NOMO-1 treated with dmso at 0.1 percent for 144 hours (cell line): ENCODE measurements at regions not wholly inside any gene's neighbourhood (a gene's known extent, or its start where the extent isn't known, plus 50 kb on each side); places are given as distances from the start of the nearest gene placed in this dataset.
A peak's percentile ranks its signal among the peaks of the same experiment; 100 is the strongest.

Source experiments
- DNase-seq: peaks from one replicate; lab custom pipeline; 2025; ENCODE audit not compliant: unreplicated experiment; lab: John Stamatoyannopoulos, UW

DNA sequence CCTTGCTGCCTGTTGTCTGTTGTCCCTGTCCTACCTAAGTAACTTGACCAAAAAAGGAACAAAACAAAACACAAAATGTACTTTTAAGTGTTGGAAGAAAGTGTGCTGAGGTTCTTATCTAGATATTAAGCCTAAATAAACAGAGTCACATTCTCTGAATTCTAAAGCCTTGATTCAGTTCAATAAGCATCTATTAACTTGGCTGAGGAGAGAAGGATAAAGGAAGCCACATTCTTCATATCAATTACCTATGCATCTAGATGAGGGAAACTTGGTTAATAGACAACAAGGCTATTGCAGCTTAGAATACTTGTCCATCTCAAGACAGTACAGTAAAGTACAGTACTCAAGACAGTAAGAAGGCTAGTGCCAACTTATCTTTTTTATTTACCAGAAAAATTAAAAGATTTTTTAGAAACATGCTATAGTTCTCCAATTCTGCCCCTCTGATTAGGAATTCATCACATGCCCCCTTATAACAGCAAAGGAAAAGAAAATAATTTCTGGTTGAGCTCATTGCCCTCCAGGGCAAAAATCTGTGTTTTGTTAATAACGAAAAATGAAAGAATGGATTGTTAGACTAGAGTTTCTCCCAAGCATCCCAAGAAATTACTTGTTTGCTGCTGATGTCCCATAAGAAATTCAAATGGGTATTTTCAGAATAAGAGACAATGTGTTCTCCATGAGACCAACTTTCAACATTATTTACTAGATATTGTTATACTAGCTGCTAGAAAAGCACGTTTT lies 546.5 kb upstream of the SEMA3D start:
- no peak for DNase-seq

GRCh38 chr7:85730012-85730411 lies 543.2 kb upstream of the SEMA3D start:
- DNase-seq = no peak

GRCh38 chr7:85725026-85725425 lies 538.2 kb upstream of the SEMA3D start:
- no peak for DNase-seq

- DNase-seq = peak; percentile 81
Observed at GRCh38 chr7:85719981-85720953, 533.4 kb upstream of the SEMA3D start.

DNA sequence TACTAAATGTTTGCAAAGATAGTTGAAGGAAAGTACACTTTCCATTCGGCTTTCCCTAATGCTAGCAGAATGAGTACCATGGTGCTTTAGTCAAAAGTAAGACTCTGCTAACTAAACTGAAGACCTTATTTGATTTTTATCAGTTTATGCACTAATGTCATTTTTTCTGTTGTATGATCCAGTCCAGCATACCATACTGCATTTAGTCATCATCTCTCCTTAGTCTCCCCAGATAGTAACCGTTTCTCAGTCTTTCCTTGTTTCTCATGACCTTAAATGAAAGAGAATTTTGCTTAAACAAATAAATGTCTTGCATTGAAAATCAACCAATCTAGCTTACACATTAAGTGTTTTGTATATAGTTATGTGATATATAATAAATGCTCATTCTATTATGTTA lies 529.5 kb upstream of the SEMA3D start:
- no peak for DNase-seq

- no peak for DNase-seq
Observed at GRCh38 chr7:85714951-85715350, 528.1 kb upstream of the SEMA3D start.

DNA sequence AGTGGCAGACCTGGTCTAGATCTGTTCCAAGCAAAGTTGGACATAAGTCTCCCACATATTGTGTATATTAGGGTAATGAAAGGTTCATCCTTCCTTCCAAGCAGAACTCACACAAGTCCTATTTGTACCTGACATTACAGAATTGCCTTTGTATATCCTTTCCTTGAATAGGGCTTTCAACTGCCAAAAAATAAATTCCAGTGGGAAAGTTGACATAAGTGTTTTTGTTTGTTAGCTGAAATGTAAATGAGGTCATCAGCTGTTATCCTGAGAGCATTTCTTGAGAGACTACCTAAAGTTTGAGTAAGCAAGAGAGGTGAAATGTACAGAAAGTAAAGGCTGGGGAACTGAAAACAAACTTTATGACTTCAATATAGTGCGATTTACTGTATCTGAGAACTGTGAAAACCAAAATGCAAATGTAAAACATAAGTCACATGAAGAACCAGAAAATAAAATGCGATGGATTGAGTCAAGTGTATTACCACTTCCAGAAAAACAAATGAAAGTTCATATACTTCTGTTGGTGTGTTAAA lies 527.3 kb upstream of the SEMA3D start:
- no peak for DNase-seq

DNA sequence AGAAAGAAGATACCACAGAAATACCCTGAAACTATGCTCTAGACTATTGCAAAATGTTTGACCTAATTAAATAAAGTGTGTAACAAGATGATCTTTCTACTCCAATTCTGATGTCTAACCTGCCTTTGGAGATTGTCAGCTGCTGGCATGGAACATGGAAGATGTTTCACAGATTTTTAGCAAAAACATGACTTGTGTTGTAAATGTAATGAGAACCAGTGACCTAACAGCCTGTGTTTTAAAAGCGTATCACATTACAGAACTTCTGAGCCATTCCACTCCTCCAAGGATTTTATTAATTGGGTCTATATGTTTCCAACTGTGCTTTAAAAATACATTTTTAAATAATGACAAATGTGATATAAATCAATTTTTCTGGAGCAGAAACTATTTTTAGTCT lies 526.3 kb upstream of the SEMA3D start:
- no peak for DNase-seq

DNA sequence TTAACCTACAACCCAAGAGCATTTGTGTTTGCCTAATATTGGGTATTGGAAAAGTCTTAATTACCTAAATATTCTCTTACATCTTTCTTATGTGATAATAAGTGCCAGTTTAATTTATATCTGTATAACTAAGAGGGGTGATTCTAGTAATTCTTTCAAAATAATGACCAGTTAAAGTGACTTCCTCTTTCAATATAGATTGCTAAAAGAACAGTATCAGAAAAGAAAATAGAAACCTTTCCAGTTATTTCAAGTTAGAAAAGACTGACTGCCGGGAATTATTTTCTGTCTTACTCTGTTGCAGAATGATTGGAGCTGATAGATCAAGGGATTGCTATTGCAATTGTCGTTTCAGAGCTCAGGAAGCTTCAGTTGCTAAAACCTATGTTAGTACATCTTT lies 525.0 kb upstream of the SEMA3D start:
- DNase-seq = no peak

- no peak for DNase-seq
Observed at GRCh38 chr7:85710960-85711359, 524.1 kb upstream of the SEMA3D start.

- DNase-seq = peak; percentile 44
Observed at GRCh38 chr7:85708221-85708620, 521.4 kb upstream of the SEMA3D start.

GRCh38 chr7:85705076-85705475 lies 518.2 kb upstream of the SEMA3D start:
- no peak for DNase-seq

GRCh38 chr7:85703251-85704010 lies 516.6 kb upstream of the SEMA3D start:
- DNase-seq = no peak

DNA sequence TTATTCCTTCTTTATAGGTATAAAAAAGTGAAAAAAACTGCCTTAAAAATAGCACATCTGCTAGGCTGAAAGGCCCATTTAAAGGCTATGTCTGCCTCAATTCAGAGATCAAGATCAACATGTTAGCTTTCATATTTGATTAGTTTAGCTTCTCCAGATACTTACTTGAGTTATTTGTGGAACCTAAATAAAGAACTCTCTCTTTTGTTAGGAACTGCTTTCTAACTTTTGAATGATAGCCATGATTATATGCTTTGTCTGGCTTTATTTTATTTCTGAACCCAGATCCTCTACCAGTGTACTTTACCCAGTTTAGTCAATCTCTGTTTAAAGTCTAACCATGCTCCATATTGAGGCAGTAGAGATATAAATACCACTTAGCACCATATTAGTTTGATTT lies 515.5 kb upstream of the SEMA3D start:
- DNase-seq = no peak

DNA sequence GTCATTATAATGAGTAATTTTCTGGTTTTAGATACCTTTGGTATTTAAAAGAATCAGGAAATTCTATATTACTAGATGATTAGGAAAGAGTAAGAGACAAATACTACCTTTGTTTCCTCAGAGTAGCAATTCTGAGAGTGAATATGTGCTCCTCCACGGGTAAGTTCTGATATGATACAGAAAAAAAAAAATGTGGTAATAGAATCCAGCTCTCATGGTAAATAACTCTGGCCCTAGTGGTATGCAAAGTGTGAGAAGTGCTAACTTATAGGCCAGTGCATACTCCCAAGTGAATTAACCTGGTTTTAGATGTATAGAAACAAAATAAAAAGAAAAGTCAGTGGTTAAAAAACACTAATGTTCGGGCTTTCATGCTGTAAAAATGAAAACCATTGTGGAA lies 512.6 kb upstream of the SEMA3D start:
- DNase-seq = no peak

DNA sequence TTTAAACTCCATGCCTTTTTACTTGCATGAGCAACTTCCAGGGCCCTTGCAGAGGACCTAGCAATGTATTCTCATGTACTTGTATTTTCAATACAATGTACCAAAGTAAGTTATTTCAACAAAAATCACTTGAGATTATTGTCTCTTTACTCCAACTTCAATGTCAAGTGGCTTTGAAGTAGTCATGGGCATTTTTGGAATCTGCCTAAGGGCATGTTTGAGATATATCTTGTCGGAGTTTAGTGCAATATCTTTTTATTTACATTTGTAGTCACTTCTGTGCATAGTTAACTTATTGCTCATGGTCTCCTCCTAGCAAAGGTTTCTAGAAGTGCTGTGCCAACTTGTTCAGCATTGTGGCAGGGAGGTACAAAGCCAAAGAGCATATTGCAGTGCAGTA lies 508.7 kb upstream of the SEMA3D start:
- DNase-seq = no peak

DNA sequence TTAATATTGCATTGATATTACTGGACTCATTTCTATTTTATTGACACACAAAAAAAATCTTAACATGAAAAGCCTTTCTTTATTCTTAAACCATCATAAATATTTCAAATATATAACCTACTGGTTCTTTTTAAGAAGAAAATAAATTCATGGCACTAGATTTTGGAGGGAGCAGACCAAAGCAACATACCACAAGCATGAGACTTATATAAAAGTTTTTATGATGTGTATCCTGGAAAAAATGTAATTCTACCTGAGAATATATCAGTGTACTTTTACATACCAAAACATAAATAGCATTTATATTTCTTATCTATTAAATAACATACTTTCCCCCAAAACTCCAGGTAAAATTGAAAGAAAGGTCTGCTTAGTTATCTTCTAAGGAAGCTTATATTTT lies 508.2 kb upstream of the SEMA3D start:
- no peak for DNase-seq

DNA sequence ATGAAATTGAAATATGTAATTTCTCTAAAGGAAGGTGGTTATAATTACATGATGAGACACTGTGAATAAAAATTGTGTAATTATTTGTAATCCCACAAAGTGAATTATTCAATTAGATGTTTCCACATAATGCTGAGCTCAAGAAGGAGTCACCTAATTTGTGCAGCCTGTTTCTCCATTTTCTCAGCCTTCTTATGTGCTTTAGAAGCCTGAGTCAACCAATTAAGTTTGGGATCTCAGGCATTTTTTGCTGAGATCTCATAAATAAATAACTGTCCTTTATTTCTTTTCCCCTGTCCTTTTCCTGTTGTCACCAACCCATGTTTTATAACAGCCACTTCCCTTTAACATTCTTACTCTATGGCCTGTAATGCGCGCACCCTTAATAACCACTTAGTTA lies 506.5 kb upstream of the SEMA3D start:
- no peak for DNase-seq

DNA sequence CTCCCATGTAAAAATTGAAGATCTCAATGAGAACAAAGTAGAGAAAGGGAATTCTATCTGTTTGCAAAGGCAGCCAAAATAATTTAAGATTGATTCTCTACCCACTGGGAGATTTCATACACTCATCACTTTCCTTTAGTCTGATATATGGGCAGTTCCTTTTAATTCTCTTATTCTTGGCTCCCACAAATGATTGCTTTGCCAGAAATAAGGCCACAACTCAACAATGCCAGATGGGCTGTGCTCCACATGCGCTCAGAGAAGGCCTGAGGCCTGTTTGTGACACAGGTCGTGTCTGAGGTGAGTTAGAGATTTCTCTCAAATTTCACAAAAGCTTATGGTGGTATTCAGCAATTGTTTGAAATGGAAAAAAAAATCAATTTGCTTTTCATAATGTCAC lies 501.9 kb upstream of the SEMA3D start:
- DNase-seq = no peak

DNA sequence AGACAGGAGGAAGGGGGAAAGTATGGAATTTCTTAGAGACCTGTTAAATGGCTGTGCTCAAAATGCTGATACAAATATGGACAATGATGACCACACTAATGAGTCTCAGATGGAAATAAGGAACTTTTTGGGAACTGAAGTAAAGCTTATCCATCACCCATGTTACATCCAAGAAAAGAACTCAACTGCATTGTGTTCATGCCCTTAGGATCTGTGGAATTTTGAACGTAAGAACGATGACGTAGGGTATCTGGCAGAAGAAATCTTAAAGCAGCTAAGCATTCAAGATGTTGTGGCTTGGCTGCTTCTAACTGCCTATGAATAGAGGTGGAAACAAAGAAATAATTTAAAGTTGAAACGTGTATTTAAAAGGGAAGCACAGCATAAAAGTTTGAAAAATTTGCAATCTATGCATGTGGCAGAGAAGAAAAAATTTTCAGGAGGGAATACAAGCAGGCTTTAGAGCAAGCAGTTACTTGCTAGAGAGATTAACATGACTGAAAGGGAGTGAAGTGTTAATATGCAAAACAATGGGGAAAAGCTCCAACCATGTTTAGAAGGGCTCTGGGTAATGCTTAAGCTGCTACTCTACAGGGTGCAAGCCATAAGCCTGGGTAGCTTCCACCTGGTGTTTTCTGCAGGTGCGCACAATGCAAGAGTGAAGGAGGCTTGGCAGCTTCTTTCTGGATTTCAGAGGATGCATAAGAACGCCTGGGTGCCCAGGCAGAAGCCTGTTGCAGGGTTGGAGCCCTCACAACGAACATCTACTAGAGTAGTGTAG lies 499.7 kb upstream of the SEMA3D start:
- no peak for DNase-seq
